Ecto neural progenitor cell (in vitro differentiated cells): ENCODE measurements at regions not wholly inside any gene's neighbourhood (a gene's known extent, or its start where the extent isn't known, plus 50 kb on each side); places are given as distances from the start of the nearest gene placed in this dataset.

Experiments used
- DNase-seq: peaks from one replicate; pipeline ENCODE4 v3.0.0-alpha.2; 2018; ENCODE audit warnings: low spot score

GRCh38 chr15:93645594-93645993, 556.6 kb upstream of the RGMA start:
- no peak for DNase-seq

- DNase-seq = no peak
Observed at GRCh38 chr15:93644595-93644994, 555.6 kb upstream of the RGMA start.

- no peak for DNase-seq
Observed at GRCh38 chr15:93640411-93640962, 551.5 kb upstream of the RGMA start.

GRCh38 chr15:93631958-93632618, 543.1 kb upstream of the RGMA start:
- no peak for DNase-seq

GRCh38 chr15:93619597-93619996, 530.6 kb upstream of the RGMA start:
- no peak for DNase-seq

- no peak for DNase-seq
Observed at GRCh38 chr15:93617443-93617842, 528.4 kb upstream of the RGMA start.

GRCh38 chr15:93614386-93615104, 525.5 kb upstream of the RGMA start:
- DNase-seq = no peak

GRCh38 chr15:93613386-93613785, 524.4 kb upstream of the RGMA start:
- no peak for DNase-seq

- DNase-seq = no peak
Observed at GRCh38 chr15:93612953-93613352, 523.9 kb upstream of the RGMA start.

GRCh38 chr15:93610944-93611343, 521.9 kb upstream of the RGMA start:
- no peak for DNase-seq

- no peak for DNase-seq
Observed at GRCh38 chr15:93608643-93609148, 519.7 kb upstream of the RGMA start.

GRCh38 chr15:93603550-93603949, 514.5 kb upstream of the RGMA start:
- no peak for DNase-seq

GRCh38 chr15:93587059-93587521, 498.1 kb upstream of the RGMA start:
- no peak for DNase-seq

- DNase-seq = no peak
Observed at GRCh38 chr15:93585012-93585411, 496.0 kb upstream of the RGMA start.

- no peak for DNase-seq
Observed at GRCh38 chr15:93583968-93584367, 495.0 kb upstream of the RGMA start.

- DNase-seq = no peak
Observed at GRCh38 chr15:93583552-93583951, 494.5 kb upstream of the RGMA start.

- DNase-seq = no peak
Observed at GRCh38 chr15:93570527-93570926, 481.5 kb upstream of the RGMA start.

GRCh38 chr15:93566762-93567161, 477.8 kb upstream of the RGMA start:
- DNase-seq = no peak

GRCh38 chr15:93565201-93565600, 476.2 kb upstream of the RGMA start:
- no peak for DNase-seq

GRCh38 chr15:93563218-93563617, 474.2 kb upstream of the RGMA start:
- no peak for DNase-seq

GRCh38 chr15:93562395-93563123, 473.5 kb upstream of the RGMA start:
- DNase-seq = no peak

- no peak for DNase-seq
Observed at GRCh38 chr15:93557696-93558095, 468.7 kb upstream of the RGMA start.
